ENCODE measurements at regions not wholly inside any gene's neighbourhood (a gene's known extent, or its start where the extent isn't known, plus 50 kb on each side); places are given as distances from the start of the nearest gene placed in this dataset.

DNA sequence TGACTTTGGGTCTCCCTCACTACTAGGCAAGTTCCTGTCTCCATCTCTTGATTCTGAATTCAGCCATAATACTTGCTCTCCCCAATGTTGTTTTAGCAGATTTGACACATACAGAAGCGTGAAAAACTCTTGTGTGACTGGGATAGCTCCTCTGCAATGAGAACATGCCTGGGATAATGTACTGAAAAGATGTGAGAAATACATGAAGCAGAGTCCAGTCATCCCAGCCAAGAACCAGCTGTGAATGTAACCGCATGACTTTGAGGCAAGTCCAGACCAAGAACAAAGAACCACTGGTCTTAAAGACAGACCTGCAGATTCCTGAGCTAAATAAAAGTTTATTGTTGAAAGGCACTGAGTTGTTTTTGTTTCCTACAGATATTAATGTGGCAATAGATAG lies 135.0 kb downstream of the NMUR2 start:
- DNase-seq (ENCODE audit: low read depth, low spot score) = no peak

GRCh38 chr5:152269533-152269932 lies 135.5 kb downstream of the NMUR2 start:
- DNase-seq (ENCODE audit: low read depth, low spot score) = no peak

DNA sequence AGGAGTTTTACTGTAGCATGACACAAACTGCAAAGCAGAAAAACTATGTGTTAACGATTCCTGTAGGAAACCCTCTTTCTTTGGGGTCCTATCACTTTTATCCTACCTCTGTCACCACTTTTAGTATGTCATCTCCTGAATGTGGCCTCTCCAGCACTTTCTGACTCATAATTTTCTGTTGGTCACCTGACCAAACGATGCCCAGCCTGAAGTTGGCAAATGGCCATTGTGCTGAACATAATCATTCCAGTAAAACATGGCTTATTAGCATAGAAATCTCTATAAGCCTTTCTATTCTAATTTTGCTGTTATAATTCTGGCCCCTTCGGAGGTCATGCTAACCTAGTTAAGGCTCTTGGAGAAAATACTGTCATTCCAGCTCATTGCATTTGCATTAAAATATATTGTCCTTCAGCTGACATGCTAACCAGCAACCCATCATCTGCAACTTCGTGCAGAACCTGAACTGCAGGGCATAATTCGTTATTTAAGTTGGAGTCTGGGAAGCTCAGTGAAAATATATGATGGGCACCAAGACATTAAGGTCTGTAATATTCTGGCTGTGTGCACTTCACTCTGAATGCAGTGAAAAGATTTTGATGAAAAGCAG lies 140.3 kb downstream of the NMUR2 start:
- no peak for DNase-seq (ENCODE audit: low read depth, low spot score)

GRCh38 chr5:152262667-152263066 lies 142.4 kb downstream of the NMUR2 start:
- no peak for DNase-seq (ENCODE audit: low read depth, low spot score)

DNA sequence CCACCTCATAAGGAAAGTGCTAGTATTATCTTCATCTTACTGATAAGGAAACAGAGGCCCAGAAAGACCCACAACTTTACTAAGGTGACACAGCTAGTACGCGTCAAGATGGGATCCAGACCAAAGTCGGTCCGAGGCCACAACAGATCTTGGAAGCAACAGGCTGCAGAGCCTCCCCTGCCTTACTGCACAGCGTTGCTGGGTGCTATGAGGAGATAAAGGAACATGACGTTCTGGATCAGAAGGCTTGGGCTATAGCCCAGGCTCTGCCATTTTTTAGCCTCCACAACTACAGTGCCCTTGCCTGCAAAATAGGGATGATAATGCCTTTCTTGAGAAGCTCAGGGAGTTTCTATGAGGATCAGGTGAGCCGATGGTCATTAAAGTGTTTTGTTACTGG lies 144.1 kb downstream of the NMUR2 start:
- no peak for DNase-seq (ENCODE audit: low read depth, low spot score)

DNA sequence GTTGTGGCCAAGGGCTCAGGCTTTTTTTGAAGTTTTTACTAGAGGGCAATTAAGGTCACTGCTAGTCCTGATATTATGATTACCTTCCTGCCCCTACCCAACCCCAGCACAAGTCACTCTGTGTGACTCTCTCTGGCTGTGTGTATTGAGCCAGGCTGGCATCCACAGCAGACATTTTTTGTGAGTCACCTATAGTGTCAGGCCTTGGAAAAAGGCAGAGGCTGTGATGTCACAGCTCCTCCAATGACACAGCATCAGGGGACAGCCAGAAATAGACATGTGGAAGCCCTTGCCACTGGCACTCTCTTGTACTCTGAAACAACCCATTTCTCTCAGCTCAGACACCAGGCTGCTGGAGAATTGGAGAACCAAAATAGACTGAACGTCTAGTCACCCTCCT lies 145.4 kb downstream of the NMUR2 start:
- DNase-seq (ENCODE audit: low read depth, low spot score) = no peak

DNA sequence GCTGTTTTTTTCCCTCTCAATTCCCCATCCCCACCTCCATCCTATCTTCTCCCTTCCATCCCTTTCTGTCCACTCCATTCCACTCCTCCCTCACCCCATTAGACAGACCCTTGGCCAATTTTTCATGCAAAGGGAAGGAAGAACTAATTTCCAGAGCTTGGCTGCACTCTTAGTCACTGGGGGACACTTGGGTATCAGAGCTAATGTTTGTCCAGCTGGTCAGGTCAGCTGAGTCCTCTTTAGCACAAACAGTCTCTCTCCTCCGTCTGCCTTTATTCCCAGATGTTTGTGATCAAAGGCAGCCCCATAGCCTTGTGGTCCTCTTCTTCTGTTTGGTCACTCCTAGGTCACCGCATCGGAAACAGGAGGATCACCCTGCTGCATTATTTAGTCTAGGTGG lies 148.5 kb downstream of the NMUR2 start:
- DNase-seq (ENCODE audit: low read depth, low spot score) = no peak

DNA sequence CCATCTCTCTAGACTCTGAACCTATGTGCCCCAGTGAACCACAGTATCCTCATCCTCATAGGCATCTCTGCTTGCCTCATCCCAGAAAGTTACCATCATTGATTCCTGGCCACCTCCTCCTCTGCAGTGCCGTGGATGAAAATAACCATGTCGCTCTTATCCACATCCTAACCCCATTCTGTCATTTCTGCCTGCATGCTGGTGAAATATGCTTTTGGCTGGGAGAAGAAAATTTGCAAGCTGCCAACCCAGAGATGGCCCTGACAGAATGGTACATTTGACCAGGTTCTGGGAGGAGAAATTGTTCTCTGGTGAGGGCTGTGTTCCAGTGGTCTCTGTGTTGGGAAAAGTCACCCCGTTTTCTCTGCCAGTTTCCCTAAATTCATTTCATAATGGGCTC lies 149.7 kb downstream of the NMUR2 start:
- no peak for DNase-seq (ENCODE audit: low read depth, low spot score)

- DNase-seq (ENCODE audit: low read depth, low spot score) = no peak
Observed at GRCh38 chr5:152247850-152248385, 157.2 kb downstream of the NMUR2 start.

DNA sequence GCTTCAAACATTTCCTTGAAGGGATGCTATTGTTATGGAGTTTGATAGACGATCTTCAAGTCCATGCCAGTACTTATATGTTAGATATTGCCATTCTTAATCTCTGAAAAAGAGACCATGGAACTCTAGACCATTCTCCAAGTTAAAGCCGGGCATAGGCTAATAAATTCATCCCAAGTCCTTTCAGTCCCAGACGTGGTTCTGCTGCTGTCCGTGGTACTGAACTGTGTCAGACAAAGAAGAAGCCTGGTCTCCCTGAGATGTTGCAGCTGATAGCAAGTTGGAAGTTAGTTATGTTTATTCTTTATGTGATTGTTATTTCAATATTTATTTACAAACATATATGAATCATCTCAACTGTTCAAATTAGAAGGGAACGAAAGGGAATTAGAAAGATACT lies 158.7 kb downstream of the NMUR2 start:
- no peak for DNase-seq (ENCODE audit: low read depth, low spot score)

- no peak for DNase-seq (ENCODE audit: low read depth, low spot score)
Observed at GRCh38 chr5:152237531-152237930, 167.5 kb downstream of the NMUR2 start.

DNA sequence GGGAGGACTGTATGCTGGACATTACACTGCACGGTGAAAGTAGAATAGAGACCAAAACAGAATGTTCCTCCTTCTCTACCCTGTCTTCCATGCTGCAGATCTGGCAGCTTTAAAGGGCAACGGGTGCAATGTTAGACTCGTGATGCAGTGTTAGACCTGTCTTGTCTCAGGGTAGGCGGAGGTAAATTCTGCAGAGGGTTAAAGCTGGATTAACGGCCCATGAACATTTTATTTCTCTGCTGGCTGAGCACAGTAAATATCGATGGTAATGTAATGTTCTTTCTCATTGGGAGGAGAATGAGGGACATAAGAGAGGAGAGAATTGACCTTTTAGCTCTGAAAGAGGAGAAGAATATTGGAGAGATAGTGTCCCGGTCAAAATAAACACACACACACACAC lies 178.9 kb downstream of the NMUR2 start:
- DNase-seq (ENCODE audit: low read depth, low spot score) = no peak

DNA sequence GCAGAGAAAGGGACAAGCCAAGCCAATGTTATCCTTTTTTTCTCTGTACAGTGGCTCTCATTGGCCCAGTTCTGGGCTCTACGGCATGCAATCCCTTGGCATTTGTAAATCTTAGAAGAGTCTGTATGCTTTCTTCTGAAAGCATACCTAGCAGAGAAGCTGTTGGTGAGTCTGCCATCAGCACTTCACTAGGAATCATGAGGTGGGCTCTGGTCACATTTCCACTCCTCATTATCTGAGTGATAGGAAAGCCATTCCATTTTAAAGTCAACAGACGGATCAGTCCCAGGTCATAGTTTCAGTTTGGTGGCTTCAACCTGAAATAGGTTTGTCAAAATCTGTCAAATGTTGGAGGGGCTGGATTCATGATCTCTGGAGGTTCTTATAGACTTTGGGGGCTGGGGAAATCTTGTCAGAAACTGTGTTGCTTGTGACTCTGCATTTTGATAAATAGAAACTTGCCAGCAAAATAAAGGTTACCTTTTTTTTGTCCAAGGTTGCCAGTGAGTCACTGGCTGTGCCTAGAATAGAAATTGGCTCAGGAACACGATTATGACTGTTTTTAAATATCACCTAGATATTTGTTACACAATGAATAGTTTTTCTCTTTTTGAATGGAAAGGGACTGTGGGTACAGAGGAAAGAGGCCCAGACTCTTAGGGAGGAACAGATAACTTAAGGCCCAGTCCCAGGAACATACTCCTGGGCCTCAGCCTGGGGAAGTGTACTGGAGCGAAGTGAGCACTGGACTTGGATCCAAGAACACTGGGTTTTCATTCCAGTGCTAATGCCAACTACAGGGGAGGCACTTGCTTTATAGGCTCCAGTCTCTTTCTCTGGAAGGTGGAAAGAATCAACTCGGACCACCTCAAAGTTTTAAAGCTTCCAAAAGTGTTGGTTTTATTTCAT lies 183.1 kb downstream of the NMUR2 start:
- DNase-seq (ENCODE audit: low read depth, low spot score) = no peak

GRCh38 chr5:152218694-152219093 lies 186.4 kb downstream of the NMUR2 start:
- DNase-seq (ENCODE audit: low read depth, low spot score) = no peak

GRCh38 chr5:152205804-152206203 lies 199.3 kb downstream of the NMUR2 start:
- DNase-seq (ENCODE audit: low read depth, low spot score) = no peak

DNA sequence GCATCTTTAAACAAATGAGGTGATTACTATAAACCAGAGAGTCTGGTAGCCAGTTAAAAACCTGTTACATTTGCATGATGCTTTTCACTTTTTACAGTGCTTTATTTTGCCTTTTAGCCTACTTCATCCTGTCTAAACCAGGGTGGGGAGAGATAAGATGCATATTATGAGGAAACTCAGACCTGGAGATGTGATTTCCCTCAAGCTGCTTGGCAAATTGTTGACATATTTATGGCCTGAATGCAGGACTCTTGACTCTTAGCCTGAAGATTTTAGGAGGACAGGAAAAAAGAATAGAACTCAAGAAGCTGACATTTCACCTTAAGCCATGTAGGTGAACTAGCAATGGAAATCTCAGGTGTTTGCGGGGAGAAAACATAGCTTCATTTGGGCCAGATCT lies 202.8 kb downstream of the NMUR2 start:
- no peak for DNase-seq (ENCODE audit: low read depth, low spot score)

GRCh38 chr5:152193391-152194107 lies 211.5 kb downstream of the NMUR2 start:
- no peak for DNase-seq (ENCODE audit: low read depth, low spot score)

GRCh38 chr5:152188251-152188650 lies 216.8 kb downstream of the NMUR2 start:
- DNase-seq (ENCODE audit: low read depth, low spot score) = no peak

- DNase-seq (ENCODE audit: low read depth, low spot score) = no peak
Observed at GRCh38 chr5:152187668-152188067, 217.4 kb downstream of the NMUR2 start.

- DNase-seq (ENCODE audit: low read depth, low spot score) = no peak
Observed at GRCh38 chr5:152185547-152186245, 219.4 kb downstream of the NMUR2 start.

DNA sequence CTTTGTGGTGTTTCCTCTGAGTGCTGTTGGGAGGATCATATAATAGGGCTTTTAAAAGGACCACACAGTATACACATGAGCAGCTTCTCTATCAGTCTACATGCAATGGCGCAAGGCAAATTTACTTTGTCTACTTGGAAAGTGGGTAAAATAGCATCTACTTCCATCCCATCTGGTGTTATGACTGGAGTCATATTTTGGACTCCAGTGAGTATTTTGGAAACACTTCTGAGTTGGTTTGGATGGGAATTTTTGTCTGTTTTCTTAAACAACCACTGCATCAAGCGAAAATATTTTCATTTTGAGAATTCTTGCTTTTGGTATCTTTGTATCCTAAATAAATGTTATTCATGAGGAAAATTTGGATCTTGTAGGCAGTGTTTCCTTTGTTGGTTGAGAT lies 220.8 kb downstream of the NMUR2 start:
- DNase-seq (ENCODE audit: low read depth, low spot score) = no peak

DNA sequence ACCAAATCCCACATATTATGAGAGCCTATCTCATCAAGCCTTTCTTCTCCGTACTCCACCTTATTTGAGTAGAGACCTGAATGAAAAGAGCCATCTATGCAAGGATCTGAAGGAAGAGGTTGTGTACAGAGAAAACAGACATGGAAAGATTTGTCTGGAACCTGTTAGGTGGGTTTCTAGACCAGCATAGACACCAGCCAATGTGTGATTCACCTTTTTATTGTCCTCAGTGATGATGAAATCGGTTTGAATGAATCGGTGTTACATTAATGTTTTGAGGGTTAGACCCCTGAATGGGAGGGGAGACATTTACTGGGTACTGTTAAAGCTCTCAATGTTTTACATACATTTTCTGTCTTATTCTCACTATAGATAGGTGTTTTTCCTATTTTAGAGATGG lies 223.6 kb downstream of the NMUR2 start:
- DNase-seq (ENCODE audit: low read depth, low spot score) = no peak
